HEK293T (cell line): ENCODE measurements at regions not wholly inside any gene's neighbourhood (a gene's known extent, or its start where the extent isn't known, plus 50 kb on each side); places are given as distances from the start of the nearest gene placed in this dataset.

Experiments used
- ARNT ChIP-seq: fragments of 450-650 bp; IDR thresholded peaks from 2 replicates; pipeline ENCODE4 v1.6.1; 2017; ENCODE audit warnings: mild to moderate bottlenecking
- FOXK2 ChIP-seq: fragments of 450-650 bp; IDR thresholded peaks from 2 replicates; pipeline ENCODE4 v1.6.1; 2016; ENCODE audit warnings: mild to moderate bottlenecking
- HDGF ChIP-seq: fragments of 450-650 bp; IDR thresholded peaks from 2 replicates; pipeline ENCODE4 v1.6.1; 2017; ENCODE audit warnings: antibody characterized with exemption, borderline replicate concordance
- L3MBTL2 ChIP-seq: fragments of 450-650 bp; conservative IDR thresholded peaks from 2 replicates; pipeline ENCODE4 v1.6.1; 2016; ENCODE audit warnings: mild to moderate bottlenecking
- NFRKB ChIP-seq: fragments of 450-650 bp; IDR thresholded peaks from 2 replicates; pipeline ENCODE4 v1.6.1; 2016; ENCODE audit warnings: mild to moderate bottlenecking, moderate library complexity
- SP1 ChIP-seq: fragments of 450-650 bp; IDR thresholded peaks from 2 replicates; pipeline ENCODE4 v1.6.1; 2017
- SUZ12 ChIP-seq: fragments of 450-650 bp; IDR thresholded peaks from 2 replicates; pipeline ENCODE4 v1.6.1; 2016; ENCODE audit warnings: mild to moderate bottlenecking
- TARDBP ChIP-seq: fragments of 450-650 bp; IDR thresholded peaks from 2 replicates; pipeline ENCODE4 v1.6.1; 2016
- ZNF384 ChIP-seq: fragments of 450-650 bp; IDR thresholded peaks from 2 replicates; pipeline ENCODE4 v1.6.1; 2016

GRCh38 chr4:160717848-160718247 is 1446.0 kb downstream of the FSTL5 start:
- TF ChIP-seq ZNF384 (no peak), SP1 (no peak), NFRKB (no peak), TARDBP (no peak), HDGF (no peak), ARNT (no peak), SUZ12 (no peak), FOXK2 (no peak), L3MBTL2 (no peak)
